ENCODE measurements at regions not wholly inside any gene's neighbourhood (a gene's known extent, or its start where the extent isn't known, plus 50 kb on each side); places are given as distances from the start of the nearest gene placed in this dataset.

- no peak for DNase-seq
Observed at GRCh38 chr3:117920253-117920898, 1114.3 kb downstream of the IGSF11 start.

DNA sequence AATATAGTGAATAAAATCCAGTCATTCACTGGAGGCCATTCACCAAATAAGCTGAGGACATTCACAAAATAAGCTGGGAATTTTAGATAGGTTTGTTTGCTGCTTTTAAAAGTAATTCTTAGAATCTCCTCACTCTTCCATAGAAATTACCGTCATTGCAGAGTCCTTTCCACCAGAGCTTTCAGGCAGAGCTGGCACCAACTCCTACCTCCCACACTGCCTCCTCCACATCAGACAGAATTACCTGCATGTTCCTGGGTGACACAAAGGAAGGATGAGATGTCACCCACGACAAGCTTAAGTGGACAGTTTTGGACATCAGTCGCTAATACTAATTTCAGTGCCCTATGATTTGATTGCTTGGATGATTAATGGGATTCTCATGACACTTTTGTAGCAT lies 1113.2 kb downstream of the IGSF11 start:
- no peak for DNase-seq

- no peak for DNase-seq
Observed at GRCh38 chr3:117922039-117922438, 1112.6 kb downstream of the IGSF11 start.

DNA sequence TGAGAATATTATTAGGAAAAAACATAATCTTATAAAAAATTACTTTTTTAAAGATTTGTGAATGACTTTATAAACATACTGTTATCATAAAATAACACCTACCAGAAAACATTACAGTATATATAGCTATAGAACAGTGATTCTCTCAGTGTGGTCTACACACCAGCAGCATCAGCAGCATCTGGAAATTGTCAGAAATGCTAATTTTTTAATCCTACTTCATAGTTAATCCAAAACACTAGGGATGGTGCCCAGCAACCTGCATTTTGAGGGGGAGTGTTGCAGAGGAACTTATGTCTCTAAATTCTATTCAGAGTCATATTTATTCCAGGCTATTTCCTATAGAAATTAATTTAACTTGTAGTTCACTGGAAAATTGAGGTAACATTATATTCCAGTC lies 1107.8 kb downstream of the IGSF11 start:
- DNase-seq: no peak

DNA sequence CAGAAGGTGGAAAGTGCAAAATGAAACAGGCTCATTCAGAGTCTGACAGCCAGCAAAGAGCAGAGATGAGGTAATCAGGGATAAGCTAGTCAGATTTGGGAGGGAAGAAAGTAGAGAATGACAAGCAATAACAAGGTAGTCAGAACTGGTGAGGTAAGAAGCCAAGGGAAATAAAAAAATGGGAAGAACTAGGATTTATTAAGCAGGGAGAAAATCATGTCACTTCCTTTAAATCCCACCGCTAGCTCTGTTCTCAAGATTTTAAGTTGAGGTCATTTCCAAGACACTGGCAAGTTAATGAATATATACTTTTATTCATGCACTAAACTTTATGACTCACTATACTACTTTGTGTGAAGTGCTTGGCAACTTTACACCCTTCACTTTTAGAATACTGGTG lies 1106.8 kb downstream of the IGSF11 start:
- DNase-seq: no peak

DNA sequence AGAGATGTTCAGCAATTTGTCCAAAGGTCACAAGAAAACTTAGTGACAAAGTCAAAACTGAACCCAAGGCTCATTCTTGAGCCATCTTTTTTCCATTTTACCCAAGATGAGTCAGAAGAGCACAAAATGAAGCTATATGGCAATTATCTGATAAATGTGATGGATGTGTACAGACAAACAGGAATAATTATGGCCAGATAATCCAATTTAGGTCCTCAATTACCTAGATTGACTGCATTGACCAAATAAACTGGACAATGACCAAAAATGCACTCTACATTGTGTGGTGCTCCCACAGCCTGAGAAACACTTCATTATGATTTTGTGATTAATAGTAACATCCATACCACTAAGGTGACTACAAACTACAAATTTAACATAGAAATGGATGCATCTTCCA lies 1105.8 kb downstream of the IGSF11 start:
- no peak for DNase-seq

- DNase-seq: no peak
Observed at GRCh38 chr3:117932441-117932840, 1102.2 kb downstream of the IGSF11 start.

DNA sequence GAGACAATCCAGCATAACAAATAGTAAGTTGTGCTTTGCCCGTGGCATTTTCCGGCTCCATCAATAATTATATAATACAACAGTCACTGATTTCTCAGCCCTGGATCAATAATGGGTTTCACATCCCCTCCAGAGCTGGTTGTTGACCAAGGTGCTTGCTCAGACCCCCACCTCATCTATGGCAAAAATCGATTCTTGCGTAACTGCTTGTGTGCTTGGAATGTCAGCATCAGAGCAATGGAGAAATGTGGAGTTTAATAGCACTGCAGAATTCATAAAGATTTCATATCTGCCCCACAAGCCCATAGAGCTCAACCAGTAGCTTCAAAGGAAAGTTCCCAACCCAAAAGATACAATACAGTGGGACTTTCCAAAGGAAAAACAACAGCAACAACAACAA lies 1098.5 kb downstream of the IGSF11 start:
- DNase-seq: no peak

- DNase-seq: no peak
Observed at GRCh38 chr3:117938974-117939373, 1095.7 kb downstream of the IGSF11 start.

GRCh38 chr3:117939425-117940027 lies 1095.1 kb downstream of the IGSF11 start:
- no peak for DNase-seq

GRCh38 chr3:117941015-117941414 lies 1093.6 kb downstream of the IGSF11 start:
- no peak for DNase-seq

DNA sequence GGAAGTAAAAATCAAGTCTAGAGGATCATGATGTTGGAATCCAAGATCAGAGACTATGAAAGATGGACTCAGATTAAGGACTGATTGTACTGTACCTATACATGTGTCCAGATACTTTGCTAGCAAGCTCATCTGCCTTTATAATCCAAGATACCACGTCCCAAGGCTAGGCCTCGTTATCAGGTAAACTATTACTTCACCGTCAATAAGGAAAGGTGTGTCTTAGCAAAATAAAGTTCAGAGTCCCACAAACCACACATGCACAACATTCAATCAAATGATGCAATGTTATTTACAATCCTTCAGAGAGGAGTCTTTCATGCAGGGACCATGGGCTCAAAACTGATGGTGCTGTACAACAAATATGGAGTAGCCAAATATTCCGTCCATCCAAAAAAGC lies 1092.9 kb downstream of the IGSF11 start:
- DNase-seq: no peak

GRCh38 chr3:117954131-117954530 lies 1080.5 kb downstream of the IGSF11 start:
- no peak for DNase-seq

- no peak for DNase-seq
Observed at GRCh38 chr3:117955196-117955595, 1079.5 kb downstream of the IGSF11 start.

- DNase-seq: no peak
Observed at GRCh38 chr3:117958027-117958426, 1076.6 kb downstream of the IGSF11 start.

- no peak for DNase-seq
Observed at GRCh38 chr3:117962750-117963149, 1071.9 kb downstream of the IGSF11 start.

DNA sequence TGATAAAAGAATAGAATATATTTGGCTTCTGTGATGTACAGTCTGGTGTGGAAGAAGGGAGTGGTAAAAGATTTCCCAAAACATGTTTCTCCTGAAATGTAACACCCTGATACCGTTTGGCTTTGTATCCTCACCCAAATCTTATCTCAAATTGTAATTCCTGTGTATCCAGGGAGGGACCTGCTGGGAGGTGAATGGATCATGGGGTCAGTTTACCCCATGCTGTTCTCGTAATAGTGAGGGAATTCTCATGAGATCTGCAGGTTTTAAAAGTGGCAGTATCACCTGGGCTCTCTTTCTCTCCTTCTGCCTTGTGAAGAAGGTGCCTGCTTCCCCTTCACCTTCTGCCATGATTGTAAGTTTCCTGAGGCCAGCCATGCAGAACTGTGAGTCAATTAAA lies 1070.8 kb downstream of the IGSF11 start:
- DNase-seq: no peak

DNA sequence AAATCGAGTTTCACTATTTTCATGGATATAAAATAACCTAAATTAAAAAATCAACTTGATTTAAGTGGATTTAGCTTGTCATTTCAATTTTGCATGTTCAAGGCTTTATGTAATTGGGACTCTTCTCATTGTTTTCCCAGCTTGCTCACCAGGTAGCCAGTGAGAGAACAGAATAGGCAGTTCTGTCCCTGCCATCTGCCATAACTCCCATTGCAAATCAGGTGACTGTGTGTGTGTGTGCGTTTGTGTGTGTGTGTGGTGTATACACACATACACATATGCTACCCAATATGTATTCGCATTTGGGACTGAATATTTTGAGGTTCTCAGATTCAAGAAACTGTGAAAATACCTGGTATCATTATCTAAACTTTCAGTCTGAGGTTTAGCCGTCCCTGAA lies 1069.8 kb downstream of the IGSF11 start:
- DNase-seq: no peak

DNA sequence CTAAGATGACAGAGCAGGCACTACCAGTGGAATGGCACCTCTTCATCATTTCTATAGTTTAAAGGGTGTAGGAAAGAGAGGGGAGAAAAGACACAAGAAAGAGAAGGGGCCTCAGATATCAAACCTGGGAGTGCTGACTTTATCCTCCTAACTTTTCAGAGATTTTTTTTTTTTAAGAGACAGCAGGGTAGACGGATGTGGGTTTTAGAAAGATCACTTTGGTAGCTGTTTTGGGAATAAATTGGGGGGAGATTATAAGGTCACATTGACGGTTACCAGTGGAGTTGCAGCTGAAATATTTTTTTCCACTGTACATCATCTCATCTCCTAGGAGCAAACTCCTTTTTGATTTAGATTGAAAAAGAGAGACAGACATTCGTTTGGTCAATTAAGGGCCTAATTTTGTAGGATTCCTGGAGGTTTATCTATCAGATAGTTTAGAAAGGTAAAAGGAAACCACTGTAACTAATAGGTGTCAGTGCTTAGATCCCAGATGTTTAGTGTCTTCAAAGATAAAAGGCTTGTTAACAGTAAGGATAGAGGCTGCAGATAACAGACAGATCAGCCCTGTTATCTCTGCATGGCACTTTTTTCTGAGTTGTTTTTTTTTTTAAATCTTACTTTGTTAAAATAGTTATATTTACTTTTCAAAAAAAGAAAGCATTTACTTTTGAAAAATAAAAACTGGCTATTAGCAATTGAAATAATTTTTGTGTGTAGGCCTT lies 1057.0 kb downstream of the IGSF11 start:
- DNase-seq: no peak

DNA sequence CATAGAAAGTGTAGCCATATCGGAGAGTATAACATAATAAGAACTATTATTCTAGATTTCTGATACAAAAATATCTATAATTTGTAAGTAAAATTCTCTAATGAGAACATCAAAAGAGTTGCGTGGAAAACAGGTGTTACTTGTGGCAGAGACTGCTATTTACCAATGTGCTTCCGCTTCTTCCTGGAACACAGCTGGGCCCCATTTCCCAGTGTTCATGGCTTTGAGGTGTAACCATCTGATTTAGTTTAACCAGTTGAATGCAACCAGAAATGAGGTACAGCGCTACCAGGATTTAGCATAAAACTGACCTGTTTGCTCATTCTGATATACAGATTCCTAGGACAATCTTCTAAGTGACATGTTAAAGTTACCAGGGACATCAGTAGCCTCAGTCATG lies 1055.2 kb downstream of the IGSF11 start:
- no peak for DNase-seq

GRCh38 chr3:117987256-117987655 lies 1047.4 kb downstream of the IGSF11 start:
- no peak for DNase-seq

- DNase-seq: no peak
Observed at GRCh38 chr3:117989982-117990381, 1044.7 kb downstream of the IGSF11 start.

DNA sequence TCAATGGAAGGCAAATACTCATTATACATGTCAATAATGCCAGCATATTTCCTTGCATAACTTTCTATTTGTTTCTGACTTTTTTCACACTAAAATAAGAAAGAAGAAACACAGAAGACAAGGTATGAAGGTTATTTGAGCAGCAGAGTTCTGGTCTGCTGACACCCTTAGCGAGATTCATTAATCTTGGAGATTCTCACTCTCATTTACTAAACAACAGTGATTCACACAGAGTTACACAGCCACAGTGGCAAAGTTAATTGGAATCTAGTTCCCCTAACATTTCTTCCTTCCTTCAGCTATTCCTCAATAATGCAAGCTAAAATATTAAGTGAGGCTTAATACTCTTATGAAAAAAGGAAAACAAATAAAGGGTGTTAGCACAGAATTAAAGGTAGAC lies 1044.0 kb downstream of the IGSF11 start:
- no peak for DNase-seq

GRCh38 chr3:117995842-117996437 lies 1038.7 kb downstream of the IGSF11 start:
- DNase-seq: no peak

Measured in hindlimb muscle (tissue), 1 donor.